Right lobe of liver (tissue), 6 donors: ENCODE measurements at regions not wholly inside any gene's neighbourhood (a gene's known extent, or its start where the extent isn't known, plus 50 kb on each side); places are given as distances from the start of the nearest gene placed in this dataset.

Source experiments
- ATAC-seq, 4 donors: fragments of 200-7000 bp; cut with Tn5 transposase; one replicate each; pipeline ENCODE4 v1.9.1; 2020; ENCODE audit warnings: mild to moderate bottlenecking in 4 of 4, moderate library complexity in 4 of 4
- DNase-seq, 3 donors: peaks; one replicate each; pipeline ENCODE4 v3.0.0-alpha.2; 2020
- H3K27ac ChIP-seq, 3 donors: fragments of 200-600 bp; one replicate each; pipeline ENCODE4 v1.8.0; 2022
- H3K27me3 ChIP-seq, 2 donors: fragments of 200-600 bp; one replicate each; pipeline ENCODE4 v1.8.0; 2022
- H3K36me3 ChIP-seq, 4 donors: fragments of 200-600 bp; sonication (generic) in 1 of 4; one replicate each; pipeline versions ENCODE4 v1.5.1 to v1.8.0; 2017 to 2022; ENCODE audit warnings: control low read depth in 1 of 4
- H3K4me1 ChIP-seq, 4 donors: fragments of 200-600 bp; sonication (generic) in 1 of 4; one replicate each; pipeline versions ENCODE4 v1.5.1 to v1.8.0; 2017 to 2022; ENCODE audit warnings: control low read depth in 1 of 4
- H3K4me3 ChIP-seq, 3 donors: fragments of 200-600 bp; one replicate each; pipeline ENCODE4 v1.8.0; 2022
- H3K9me3 ChIP-seq, 4 donors: fragments of 200-600 bp; sonication (generic) in 1 of 4; one replicate each; pipeline versions ENCODE4 v1.5.1 to v1.8.0; 2017 to 2022; ENCODE audit warnings: control low read depth in 1 of 4
- POLR2A ChIP-seq: fragments of 450-650 bp; IDR thresholded peaks from one replicate; pipeline ENCODE4 v1.6.1; 2017; ENCODE audit warnings: antibody characterized with exemption, mild to moderate bottlenecking
- WGBS: methylation state at CpG from one replicate; pipeline ENCODE4 v1.1.6; 2018; ENCODE audit warnings: low coverage, low lambda C conversion rate; ENCODE audit not compliant: insufficient coverage; ENCODE audit errors: missing lambda C conversion rate; 5-methylcytosine and 5-hydroxymethylcytosine counted together
- intact Hi-C, 2 donors: fragments of 100-400 bp; cut with DNase I; formaldehyde crosslinking; loops; one replicate each; pipeline versions ENCODE4 v1.11.2 to v1.14.1; 2022
- TF ChIP-seq, protein P1 (sequence below), 4 donors: fragments of 200-600 bp in 3 of 4; fragments of 450-650 bp in 1 of 4; IDR thresholded peaks; one replicate each; pipeline versions ENCODE4 v1.5.1 to v1.8.0; 2016 to 2022; ENCODE audit warnings: antibody characterized with exemption in 4 of 4, mild to moderate bottlenecking in 2 of 4
- donor health status: DM: no; HTN: yes; CAD: no.
- donor health status: DM: no; HTN: no; CAD: no.
- donor health status: DM: no; HTN: no; CAD: no.
- donor health status: DM: no; HTN: yes; CAD: no.
- donor health status: DM: no; HTN: yes; CAD: no.

DNA sequence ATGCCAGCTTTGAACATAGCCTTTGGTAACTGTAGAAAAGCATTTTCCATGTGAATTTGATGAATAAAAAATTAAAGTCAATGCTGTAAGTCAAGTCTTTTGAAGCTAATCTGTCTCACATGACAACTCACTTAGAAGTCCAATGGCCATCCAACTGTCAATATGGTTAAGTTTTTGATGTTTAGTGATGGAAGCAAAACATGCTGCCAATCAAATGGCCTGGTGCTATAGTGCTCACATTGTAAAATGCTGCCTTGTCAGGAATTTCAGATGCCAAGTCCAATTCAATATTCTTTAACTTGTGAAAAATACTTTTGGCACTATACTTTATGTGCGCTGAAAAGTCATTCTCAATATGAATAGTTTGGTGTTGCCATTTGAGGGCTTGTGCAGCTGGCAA, 1361.8 kb upstream of the ALCAM start:
- intact Hi-C loops, result no loop called here
- Histone ChIP-seq H3K4me1 (no peaks in the 10 kb centered on the region), H3K27ac (no peak overlapping the region), H3K27me3 (no peaks in the 10 kb centered on the region), H3K4me3 (no peak overlapping the region), H3K36me3 (no peaks in the 10 kb centered on the region), H3K9me3 (no peaks in the 10 kb centered on the region)
- 100% methylated on average over 1 of the region's 1 CpG for WGBS
- TF ChIP-seq POLR2A, result no peak
- TF ChIP-seq, protein P1, sequence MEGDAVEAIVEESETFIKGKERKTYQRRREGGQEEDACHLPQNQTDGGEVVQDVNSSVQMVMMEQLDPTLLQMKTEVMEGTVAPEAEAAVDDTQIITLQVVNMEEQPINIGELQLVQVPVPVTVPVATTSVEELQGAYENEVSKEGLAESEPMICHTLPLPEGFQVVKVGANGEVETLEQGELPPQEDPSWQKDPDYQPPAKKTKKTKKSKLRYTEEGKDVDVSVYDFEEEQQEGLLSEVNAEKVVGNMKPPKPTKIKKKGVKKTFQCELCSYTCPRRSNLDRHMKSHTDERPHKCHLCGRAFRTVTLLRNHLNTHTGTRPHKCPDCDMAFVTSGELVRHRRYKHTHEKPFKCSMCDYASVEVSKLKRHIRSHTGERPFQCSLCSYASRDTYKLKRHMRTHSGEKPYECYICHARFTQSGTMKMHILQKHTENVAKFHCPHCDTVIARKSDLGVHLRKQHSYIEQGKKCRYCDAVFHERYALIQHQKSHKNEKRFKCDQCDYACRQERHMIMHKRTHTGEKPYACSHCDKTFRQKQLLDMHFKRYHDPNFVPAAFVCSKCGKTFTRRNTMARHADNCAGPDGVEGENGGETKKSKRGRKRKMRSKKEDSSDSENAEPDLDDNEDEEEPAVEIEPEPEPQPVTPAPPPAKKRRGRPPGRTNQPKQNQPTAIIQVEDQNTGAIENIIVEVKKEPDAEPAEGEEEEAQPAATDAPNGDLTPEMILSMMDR (IDR thresholded peaks at IDR 0.05), result no peak
- ATAC-seq (no peak), DNase-seq (no peak)

DNA sequence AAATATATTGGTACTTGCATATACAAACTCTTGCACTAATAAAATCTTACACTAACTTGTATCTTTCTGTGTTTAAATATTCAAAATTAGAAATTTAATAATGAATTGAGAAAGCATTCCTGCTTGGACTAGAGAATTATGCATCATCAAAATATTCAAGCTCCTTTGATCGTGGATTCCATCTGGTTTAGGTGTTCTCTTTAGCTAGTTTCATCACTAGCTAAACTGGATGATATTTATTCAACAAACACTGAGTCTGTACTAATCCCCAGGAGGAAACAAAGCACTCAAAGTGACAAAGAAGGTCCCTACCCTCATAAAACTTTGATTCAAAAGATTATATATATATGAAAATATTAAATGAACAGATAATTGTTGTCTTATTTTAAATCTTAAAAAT, 1360.9 kb upstream of the ALCAM start:
- DNase-seq, result no peak
- H3K36me3 ChIP-seq, result no peaks in the 10 kb centered on the region
- no peaks in the 10 kb centered on the region for H3K27me3 ChIP-seq
- no peak overlapping the region for H3K27ac ChIP-seq
- H3K9me3 ChIP-seq, result no peaks in the 10 kb centered on the region
- H3K4me3 ChIP-seq, result no peak overlapping the region
- WGBS, result 20% methylated on average over 1 of the region's 1 CpG
- H3K4me1 ChIP-seq, result no peaks in the 10 kb centered on the region
- ATAC-seq, result no peak
- intact Hi-C loops, result no loop called here
- TF ChIP-seq, protein P1 (IDR thresholded peaks at IDR 0.05), result no peak

DNA sequence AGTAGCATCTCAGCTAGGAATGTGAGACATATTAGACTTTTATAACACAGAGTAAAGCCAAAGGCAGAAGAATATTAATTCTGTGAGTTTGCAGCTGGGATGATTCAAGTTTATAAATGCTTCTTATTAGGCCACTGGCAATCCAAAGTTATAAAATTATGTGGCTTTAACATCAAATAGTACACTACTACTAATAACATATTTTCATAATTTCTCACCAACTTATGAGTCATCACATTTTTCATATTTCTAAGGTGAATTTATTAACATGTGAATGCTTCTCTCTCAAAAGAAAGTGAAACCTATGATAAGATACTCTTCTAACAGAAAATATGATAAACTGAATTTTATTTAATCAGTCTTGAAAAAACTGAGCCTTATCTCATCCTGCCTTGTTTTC, 1348.2 kb upstream of the ALCAM start:
- ATAC-seq (no peak), DNase-seq (no peak)
- intact Hi-C loops, result no loop called here
- H3K4me3 ChIP-seq, result no peak overlapping the region
- H3K27me3 ChIP-seq, result no peaks in the 10 kb centered on the region
- H3K27ac ChIP-seq, result no peak overlapping the region
- H3K9me3 ChIP-seq, result peaks cover 0 to 4% (median 0%) of the 10 kb centered on the region in 4 donors
- H3K4me1 ChIP-seq, result no peaks in the 10 kb centered on the region
- TF ChIP-seq POLR2A, result no peak
- TF ChIP-seq, protein P1 (IDR thresholded peaks at IDR 0.05), result no peak
- H3K36me3 ChIP-seq, result no peaks in the 10 kb centered on the region

DNA sequence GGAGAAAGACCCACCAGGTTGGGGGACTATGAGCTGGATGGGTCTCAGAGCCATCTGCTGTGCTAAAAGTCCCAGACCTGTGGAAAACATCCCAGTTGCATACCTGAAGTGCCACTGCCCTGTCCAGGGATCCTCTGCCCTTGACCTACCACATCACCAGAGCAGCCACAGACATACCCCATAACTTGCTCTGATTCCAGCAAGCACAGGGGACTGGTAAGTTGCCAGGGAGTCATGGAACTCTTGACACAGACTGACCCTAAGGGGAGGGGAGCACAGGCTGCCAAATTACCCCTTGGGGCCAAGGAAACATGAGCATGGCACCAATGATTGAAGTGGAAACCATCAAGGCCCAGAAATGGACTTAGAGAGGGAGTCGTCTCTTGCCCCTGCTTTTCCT, 1335.1 kb upstream of the ALCAM start:
- no CpG with 5 or more reads among the region's 1 CpG for WGBS
- intact Hi-C loops, result no loop called here
- ATAC-seq, result no peak

DNA sequence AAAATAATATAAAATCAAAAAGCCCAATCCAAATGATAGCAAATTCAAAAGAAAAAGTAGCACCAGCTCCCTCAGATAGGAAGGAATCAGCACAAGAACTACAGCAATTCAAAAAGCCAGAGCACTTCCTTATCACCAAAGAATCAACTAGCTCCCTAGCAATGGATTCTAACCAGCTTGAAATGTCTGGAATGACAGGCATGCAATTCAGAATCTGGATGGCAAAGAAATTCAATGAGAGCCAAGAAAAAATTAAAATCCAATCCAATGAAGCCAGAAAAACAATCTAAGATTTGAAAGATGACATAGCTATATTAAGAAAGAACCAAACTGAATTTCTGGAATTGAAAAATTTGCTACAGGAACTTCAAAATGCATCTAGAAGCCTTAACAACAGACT, 1334.4 kb upstream of the ALCAM start:
- no peaks in the 10 kb centered on the region for H3K27me3 ChIP-seq
- TF ChIP-seq, protein P1 (IDR thresholded peaks at IDR 0.05), result no peak
- TF ChIP-seq POLR2A, result no peak
- no peaks in the 10 kb centered on the region for H3K36me3 ChIP-seq
- no peak overlapping the region for H3K4me3 ChIP-seq
- no peak for ATAC-seq
- H3K27ac ChIP-seq, result no peak overlapping the region
- intact Hi-C loops, result no loop called here
- no peaks in the 10 kb centered on the region for H3K4me1 ChIP-seq
- DNase-seq, result no peak
- no peaks in the 10 kb centered on the region for H3K9me3 ChIP-seq

More for the DNA sequence above, 1335.1 kb upstream of the ALCAM start:
- Histone ChIP-seq H3K36me3 (no peaks in the 10 kb centered on the region), H3K4me3 (no peak overlapping the region), H3K4me1 (no peaks in the 10 kb centered on the region), H3K27ac (no peak overlapping the region), H3K9me3 (no peaks in the 10 kb centered on the region), H3K27me3 (no peaks in the 10 kb centered on the region)
- DNase-seq, result no peak
- no peak for TF ChIP-seq POLR2A
- TF ChIP-seq, protein P1 (IDR thresholded peaks at IDR 0.05), result no peak
